AG04450 (cell line): ENCODE measurements at regions not wholly inside any gene's neighbourhood (a gene's known extent, or its start where the extent isn't known, plus 50 kb on each side); places are given as distances from the start of the nearest gene placed in this dataset.
"Not testable (repeated sequence)": the region's sequence is repeated elsewhere in the genome, so short reads cannot be mapped to it uniquely, and the experiment has no call there.

Source experiments
- CTCF ChIA-PET: fragments of 300-600, 350-600 bp; formaldehyde crosslinking; extraction: SDS; loops from one replicate; lab custom pipeline; 2022; ENCODE audit warnings: antibody characterized with exemption, inconsistent platforms; lab: Charles Lee
- POLR2A ChIA-PET: fragments of 350-600 bp; formaldehyde crosslinking; extraction: SDS; loops from one replicate; lab custom pipeline; 2021; ENCODE audit warnings: antibody characterized with exemption, inconsistent platforms; lab: Yijun Ruan, JAX
- DNase-seq: peaks from one replicate; pipeline ENCODE4 v3.0.0-alpha.2; 2011; ENCODE audit warnings: low read depth, low spot score
- H3K27ac ChIP-seq: one replicate; pipeline ENCODE4 v1.5.1; 2012; ENCODE audit warnings: low read depth, low read length, control low read depth
- H3K27me3 ChIP-seq: one replicate; pipeline ENCODE4 v1.6.0; 2012; ENCODE audit warnings: low read length; ENCODE audit not compliant: control insufficient read depth, insufficient read depth
- H3K4me3 ChIP-seq: 2 replicates; pipeline ENCODE4 v1.5.1; 2011; ENCODE audit warnings: mild to moderate bottlenecking, low read depth, low read length, control low read depth
- H3K9me3 ChIP-seq: 2 replicates; pipeline ENCODE4 v1.5.1; 2012; ENCODE audit warnings: low read length; ENCODE audit not compliant: control insufficient read depth, insufficient read depth
- TF ChIP-seq, protein P1 (sequence below): IDR thresholded peaks from 2 replicates; pipeline ENCODE4 v1.5.1; 2011; ENCODE audit warnings: low read depth, low read length, control low read depth, inconsistent platforms

- H3K27ac ChIP-seq: peak overlapping the region; percentile 59
- ChIA-PET POLR2A (interaction anchor here (0.6 kb wide), 1 partner anchor 62 kb away, joined by 3 read pairs; no protein-coding TSS in a partner anchor), CTCF (no interaction called here)
- H3K27me3 ChIP-seq: no peaks in the 10 kb centered on the region
- no peak overlapping the region for H3K4me3 ChIP-seq
- TF ChIP-seq, protein P1, sequence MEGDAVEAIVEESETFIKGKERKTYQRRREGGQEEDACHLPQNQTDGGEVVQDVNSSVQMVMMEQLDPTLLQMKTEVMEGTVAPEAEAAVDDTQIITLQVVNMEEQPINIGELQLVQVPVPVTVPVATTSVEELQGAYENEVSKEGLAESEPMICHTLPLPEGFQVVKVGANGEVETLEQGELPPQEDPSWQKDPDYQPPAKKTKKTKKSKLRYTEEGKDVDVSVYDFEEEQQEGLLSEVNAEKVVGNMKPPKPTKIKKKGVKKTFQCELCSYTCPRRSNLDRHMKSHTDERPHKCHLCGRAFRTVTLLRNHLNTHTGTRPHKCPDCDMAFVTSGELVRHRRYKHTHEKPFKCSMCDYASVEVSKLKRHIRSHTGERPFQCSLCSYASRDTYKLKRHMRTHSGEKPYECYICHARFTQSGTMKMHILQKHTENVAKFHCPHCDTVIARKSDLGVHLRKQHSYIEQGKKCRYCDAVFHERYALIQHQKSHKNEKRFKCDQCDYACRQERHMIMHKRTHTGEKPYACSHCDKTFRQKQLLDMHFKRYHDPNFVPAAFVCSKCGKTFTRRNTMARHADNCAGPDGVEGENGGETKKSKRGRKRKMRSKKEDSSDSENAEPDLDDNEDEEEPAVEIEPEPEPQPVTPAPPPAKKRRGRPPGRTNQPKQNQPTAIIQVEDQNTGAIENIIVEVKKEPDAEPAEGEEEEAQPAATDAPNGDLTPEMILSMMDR: no peak
- DNase-seq: peak; percentile 80
- peaks cover 5% of the 10 kb centered on the region; the same call in 1 of the 2 replicates for H3K9me3 ChIP-seq
These were observed 107.8 kb upstream of the XPO1 start for GRCh38 chr2:61645911-61646310.

GRCh38 chr2:61643153-61643552 is 105.0 kb upstream of the XPO1 start:
- H3K9me3 ChIP-seq, CTCF ChIA-PET, H3K27me3 ChIP-seq, POLR2A ChIA-PET, DNase-seq, H3K27ac ChIP-seq, H3K4me3 ChIP-seq: not testable (repeated sequence)

- no peaks in the 10 kb centered on the region for H3K9me3 ChIP-seq
- no peak overlapping the region for H3K27ac ChIP-seq
- H3K4me3 ChIP-seq: no peak overlapping the region
- DNase-seq: no peak
- POLR2A ChIA-PET: no interaction called here
- TF ChIP-seq, protein P1: no peak
- CTCF ChIA-PET: no interaction called here
- no peaks in the 10 kb centered on the region for H3K27me3 ChIP-seq
These were observed 102.2 kb upstream of the XPO1 start for GRCh38 chr2:61640406-61640805.

DNA sequence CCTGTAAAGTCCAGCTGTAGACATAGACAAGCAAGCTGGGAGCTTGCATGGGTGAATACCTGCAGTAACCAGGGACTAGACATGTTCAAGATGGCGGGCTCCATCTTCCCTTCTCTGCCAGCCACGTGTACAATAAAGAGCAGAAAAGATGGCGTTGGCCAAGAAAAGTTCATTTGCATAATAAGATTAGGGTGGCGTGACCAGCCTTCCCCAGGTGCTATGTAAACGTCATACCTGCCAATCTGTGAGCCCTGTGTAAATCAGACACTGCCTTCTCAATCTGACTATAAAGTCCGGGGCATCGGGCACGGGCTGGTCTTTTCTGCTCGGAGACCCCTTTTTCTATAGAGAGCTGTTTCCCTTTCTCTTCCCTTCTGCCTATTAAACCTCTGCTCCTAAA is 101.6 kb upstream of the XPO1 start:
- POLR2A ChIA-PET: no interaction called here
- H3K27ac ChIP-seq: no peak overlapping the region
- H3K27me3 ChIP-seq: no peaks in the 10 kb centered on the region
- DNase-seq: no peak
- no peaks in the 10 kb centered on the region for H3K9me3 ChIP-seq
- TF ChIP-seq, protein P1: no peak
- CTCF ChIA-PET: no interaction called here
- H3K4me3 ChIP-seq: no peak overlapping the region

DNA sequence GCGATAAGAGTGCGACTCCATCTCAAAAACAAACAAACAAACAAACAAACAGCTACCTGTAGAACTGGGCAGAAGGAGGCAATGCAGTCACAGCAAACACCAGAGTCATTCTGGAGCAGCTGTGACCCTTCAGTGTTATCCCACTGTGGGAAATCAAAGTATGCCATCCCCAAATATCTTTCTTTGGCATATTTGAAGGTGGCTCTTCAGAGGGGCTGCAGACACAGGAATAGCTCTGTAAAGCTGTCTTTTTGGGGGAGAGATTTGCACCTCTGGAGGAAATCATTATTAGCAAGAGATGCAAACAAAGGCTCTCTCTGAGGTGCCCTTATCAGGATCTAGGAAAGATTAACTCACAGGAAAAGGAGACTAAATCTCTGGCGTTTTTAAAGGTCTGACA is 98.5 kb upstream of the XPO1 start:
- ChIA-PET POLR2A (no interaction called here), CTCF (no interaction called here)
- no peaks in the 10 kb centered on the region for H3K27me3 ChIP-seq
- no peak overlapping the region for H3K27ac ChIP-seq
- no peak for DNase-seq
- H3K9me3 ChIP-seq: no peaks in the 10 kb centered on the region
- no peak overlapping the region for H3K4me3 ChIP-seq
- TF ChIP-seq, protein P1: no peak

GRCh38 chr2:61634512-61634911 is 96.4 kb upstream of the XPO1 start:
- ChIA-PET CTCF (interaction anchor here (1.3 kb wide), 1 partner anchor 9 kb away, joined by 5 read pairs; no protein-coding TSS in a partner anchor), POLR2A (no interaction called here)
- Histone ChIP-seq H3K9me3 (no peaks in the 10 kb centered on the region), H3K27me3 (no peaks in the 10 kb centered on the region), H3K27ac (no peak overlapping the region), H3K4me3 (no peak overlapping the region)
- no peak for DNase-seq
- TF ChIP-seq, protein P1: no peak
